ENCODE measurements at regions not wholly inside any gene's neighbourhood (a gene's known extent, or its start where the extent isn't known, plus 50 kb on each side); places are given as distances from the start of the nearest gene placed in this dataset.

GRCh38 chr7:81264116-81264515 is 345.3 kb upstream of the SEMA3C start:
- no peak overlapping the region for H3K4me3 ChIP-seq (ENCODE audit: insufficient read depth, low read depth, low read length)
- no peaks in the 10 kb centered on the region for H3K79me2 ChIP-seq (ENCODE audit: insufficient read depth, low read length)
- H3K9ac ChIP-seq (ENCODE audit: low read length) = no peak overlapping the region
- no peak for TF ChIP-seq CTCF (IDR thresholded peaks at IDR 0.05; ENCODE audit: insufficient read depth, low read depth, low read length)
- no peaks in the 10 kb centered on the region for H3K27me3 Mint-ChIP-seq (ENCODE audit: low read depth, unreplicated experiment)
- H3K36me3 Mint-ChIP-seq (ENCODE audit: low read depth, unreplicated experiment) = peaks cover 2% of the 10 kb centered on the region
- H3K27ac ChIP-seq (ENCODE audit: low read depth, low read length) = no peak overlapping the region
- H3K36me3 ChIP-seq (ENCODE audit: insufficient read depth, low read length) = no peaks in the 10 kb centered on the region
- no peak overlapping the region for H2AFZ ChIP-seq (ENCODE audit: low read depth, low read length)
- peaks cover 6% of the 10 kb centered on the region for H3K9me3 Mint-ChIP-seq (ENCODE audit: unreplicated experiment)
- no peak overlapping the region for H3K4me3 Mint-ChIP-seq (ENCODE audit: unreplicated experiment)
- no peak overlapping the region for H3K4me2 ChIP-seq (ENCODE audit: low read length)
- H3K4me1 Mint-ChIP-seq (ENCODE audit: low read depth, unreplicated experiment) = no peaks in the 10 kb centered on the region
- H3K4me1 ChIP-seq (ENCODE audit: insufficient read depth, low read length) = no peaks in the 10 kb centered on the region
- no peaks in the 10 kb centered on the region for H3K27me3 ChIP-seq (ENCODE audit: insufficient read depth, low read length)
- DNase-seq (ENCODE audit: low read depth) (no peak), FAIRE-seq (no peak)
- no peak overlapping the region for H3K27ac Mint-ChIP-seq (ENCODE audit: unreplicated experiment)
- H3K9me3 ChIP-seq (ENCODE audit: insufficient read depth, low read depth, low read length) = no peaks in the 10 kb centered on the region
- H4K20me1 ChIP-seq (ENCODE audit: insufficient read depth, low read length) = no peaks in the 10 kb centered on the region

- FAIRE-seq = no peak
- Histone ChIP-seq H3K9me3 (ENCODE audit: insufficient read depth, low read depth, low read length) (no peaks in the 10 kb centered on the region), H4K20me1 (ENCODE audit: insufficient read depth, low read length) (no peaks in the 10 kb centered on the region), H2AFZ (ENCODE audit: low read depth, low read length) (no peak overlapping the region), H3K4me2 (ENCODE audit: low read length) (no peak overlapping the region), H3K4me1 (ENCODE audit: insufficient read depth, low read length) (no peaks in the 10 kb centered on the region), H3K27ac (ENCODE audit: low read depth, low read length) (no peak overlapping the region), H3K27me3 (ENCODE audit: insufficient read depth, low read length) (no peaks in the 10 kb centered on the region), H3K9ac (ENCODE audit: low read length) (no peak overlapping the region), H3K36me3 (ENCODE audit: insufficient read depth, low read length) (no peaks in the 10 kb centered on the region), H3K4me3 (ENCODE audit: insufficient read depth, low read depth, low read length) (no peak overlapping the region), H3K79me2 (ENCODE audit: insufficient read depth, low read length) (no peaks in the 10 kb centered on the region)
- no peak for DNase-seq (ENCODE audit: low read depth)
- TF ChIP-seq CTCF (IDR thresholded peaks at IDR 0.05; ENCODE audit: insufficient read depth, low read depth, low read length) (no peak), EZH2 (IDR thresholded peaks at IDR 0.05; ENCODE audit: insufficient read depth, low read length) (no peak)
- no peaks in the 10 kb centered on the region for H3K4me1 Mint-ChIP-seq (ENCODE audit: low read depth, unreplicated experiment)
- no peaks in the 10 kb centered on the region for H3K27me3 Mint-ChIP-seq (ENCODE audit: low read depth, unreplicated experiment)
- peaks cover 7% of the 10 kb centered on the region for H3K9me3 Mint-ChIP-seq (ENCODE audit: unreplicated experiment)
- peaks cover 2% of the 10 kb centered on the region for H3K36me3 Mint-ChIP-seq (ENCODE audit: low read depth, unreplicated experiment)
- no peak overlapping the region for H3K27ac Mint-ChIP-seq (ENCODE audit: unreplicated experiment)
- H3K4me3 Mint-ChIP-seq (ENCODE audit: unreplicated experiment) = no peak overlapping the region
Observed at GRCh38 chr7:81260152-81260551, 341.3 kb upstream of the SEMA3C start.

GRCh38 chr7:81256991-81257390 is 338.1 kb upstream of the SEMA3C start:
- Mint-ChIP-seq H3K4me3 (ENCODE audit: unreplicated experiment) (no peak overlapping the region), H3K27ac (ENCODE audit: unreplicated experiment) (no peak overlapping the region), H3K4me1 (ENCODE audit: low read depth, unreplicated experiment) (no peaks in the 10 kb centered on the region), H3K27me3 (ENCODE audit: low read depth, unreplicated experiment) (no peaks in the 10 kb centered on the region), H3K9me3 (ENCODE audit: unreplicated experiment) (peaks cover 2% of the 10 kb centered on the region), H3K36me3 (ENCODE audit: low read depth, unreplicated experiment) (no peaks in the 10 kb centered on the region)
- Histone ChIP-seq H3K79me2 (ENCODE audit: insufficient read depth, low read length) (no peaks in the 10 kb centered on the region), H3K27me3 (ENCODE audit: insufficient read depth, low read length) (no peaks in the 10 kb centered on the region), H3K4me1 (ENCODE audit: insufficient read depth, low read length) (no peaks in the 10 kb centered on the region), H3K4me2 (ENCODE audit: low read length) (no peak overlapping the region), H3K4me3 (ENCODE audit: insufficient read depth, low read depth, low read length) (no peak overlapping the region), H3K36me3 (ENCODE audit: insufficient read depth, low read length) (no peaks in the 10 kb centered on the region), H3K27ac (ENCODE audit: low read depth, low read length) (no peak overlapping the region), H2AFZ (ENCODE audit: low read depth, low read length) (no peak overlapping the region), H4K20me1 (ENCODE audit: insufficient read depth, low read length) (no peaks in the 10 kb centered on the region), H3K9me3 (ENCODE audit: insufficient read depth, low read depth, low read length) (no peaks in the 10 kb centered on the region), H3K9ac (ENCODE audit: low read length) (no peak overlapping the region)
- no peak for FAIRE-seq
- DNase-seq (ENCODE audit: low read depth) = no peak
- no peak for TF ChIP-seq EZH2 (IDR thresholded peaks at IDR 0.05; ENCODE audit: insufficient read depth, low read length)
- no peak for TF ChIP-seq CTCF (IDR thresholded peaks at IDR 0.05; ENCODE audit: insufficient read depth, low read depth, low read length)

Data from astrocyte (in vitro differentiated cells and primary cell).